Peyer's patch (tissue), 4 donors: ENCODE measurements at regions not wholly inside any gene's neighbourhood (a gene's known extent, or its start where the extent isn't known, plus 50 kb on each side); places are given as distances from the start of the nearest gene placed in this dataset.
"Not testable (repeated sequence)": the region's sequence is repeated elsewhere in the genome, so short reads cannot be mapped to it uniquely, and the experiment has no call there.

ENCODE experiments used
- POLR2A ChIP-seq, 2 donors: fragments of 450-650 bp; IDR thresholded peaks; one replicate each; pipeline ENCODE4 v1.5.1; 2017; ENCODE audit warnings: antibody characterized with exemption in 2 of 2, mild to moderate bottlenecking in 2 of 2, moderate library complexity in 2 of 2
- TF ChIP-seq, protein P1 (sequence below), 6 experiments: fragments of 450-650 bp in 4 of 6; fragments of 200-600 bp in 2 of 6; sonication (generic) in 1 of 6; IDR thresholded peaks; one replicate each; pipeline ENCODE4 v1.5.1; 2017 to 2019; ENCODE audit warnings: antibody characterized with exemption in 6 of 6, mild to moderate bottlenecking in 3 of 6, moderate library complexity in 1 of 6

DNA sequence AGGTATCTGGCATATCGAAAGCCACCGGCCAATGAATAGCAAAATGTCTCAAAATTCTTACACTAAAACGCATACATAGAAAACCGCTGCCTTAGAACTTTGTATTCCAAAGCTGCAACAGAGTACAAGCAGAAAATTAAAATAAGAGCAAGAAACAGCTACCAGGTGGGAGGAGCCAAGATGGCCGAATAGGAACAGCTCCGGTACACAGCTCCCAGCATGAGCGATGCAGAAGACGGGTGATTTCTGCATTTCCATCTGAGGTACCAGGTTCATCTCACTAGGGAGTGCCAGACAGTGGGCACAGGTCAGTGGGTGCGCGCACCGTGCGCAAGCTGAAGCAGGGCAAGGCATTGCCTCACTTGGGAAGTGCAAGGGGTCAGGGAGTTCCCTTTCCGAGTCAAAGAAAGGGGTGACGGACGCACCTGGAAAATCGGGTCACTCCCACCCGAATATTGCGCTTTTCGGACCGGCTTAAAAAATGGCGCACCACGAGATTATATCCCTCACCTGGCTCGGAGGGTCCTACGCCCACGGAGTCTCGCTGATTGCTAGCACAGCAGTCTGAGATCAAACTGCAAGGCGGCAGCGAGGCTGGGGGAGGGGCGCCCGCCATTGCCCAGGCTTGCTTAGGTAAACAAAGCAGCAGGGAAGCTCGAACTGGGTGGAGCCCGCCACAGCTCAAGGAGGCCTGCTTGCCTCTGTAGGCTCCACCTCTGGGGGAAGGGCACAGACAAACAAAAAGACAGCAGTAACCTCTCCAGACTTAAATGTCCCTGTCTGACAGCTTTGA is 367.2 kb upstream of the ATP11B start:
- not testable (repeated sequence) for TF ChIP-seq POLR2A (IDR thresholded peaks at IDR 0.05)
- TF ChIP-seq, protein P1, sequence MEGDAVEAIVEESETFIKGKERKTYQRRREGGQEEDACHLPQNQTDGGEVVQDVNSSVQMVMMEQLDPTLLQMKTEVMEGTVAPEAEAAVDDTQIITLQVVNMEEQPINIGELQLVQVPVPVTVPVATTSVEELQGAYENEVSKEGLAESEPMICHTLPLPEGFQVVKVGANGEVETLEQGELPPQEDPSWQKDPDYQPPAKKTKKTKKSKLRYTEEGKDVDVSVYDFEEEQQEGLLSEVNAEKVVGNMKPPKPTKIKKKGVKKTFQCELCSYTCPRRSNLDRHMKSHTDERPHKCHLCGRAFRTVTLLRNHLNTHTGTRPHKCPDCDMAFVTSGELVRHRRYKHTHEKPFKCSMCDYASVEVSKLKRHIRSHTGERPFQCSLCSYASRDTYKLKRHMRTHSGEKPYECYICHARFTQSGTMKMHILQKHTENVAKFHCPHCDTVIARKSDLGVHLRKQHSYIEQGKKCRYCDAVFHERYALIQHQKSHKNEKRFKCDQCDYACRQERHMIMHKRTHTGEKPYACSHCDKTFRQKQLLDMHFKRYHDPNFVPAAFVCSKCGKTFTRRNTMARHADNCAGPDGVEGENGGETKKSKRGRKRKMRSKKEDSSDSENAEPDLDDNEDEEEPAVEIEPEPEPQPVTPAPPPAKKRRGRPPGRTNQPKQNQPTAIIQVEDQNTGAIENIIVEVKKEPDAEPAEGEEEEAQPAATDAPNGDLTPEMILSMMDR (IDR thresholded peaks at IDR 0.05) = not testable (repeated sequence)
